Psoas muscle (tissue), 7 donors: ENCODE measurements at regions not wholly inside any gene's neighbourhood (a gene's known extent, or its start where the extent isn't known, plus 50 kb on each side); places are given as distances from the start of the nearest gene placed in this dataset.
"Not testable (repeated sequence)": the region's sequence is repeated elsewhere in the genome, so short reads cannot be mapped to it uniquely, and the experiment has no call there.

Source experiments
- ATAC-seq, 4 donors: fragments of 200-7000 bp; cut with Tn5 transposase; one replicate each; pipeline ENCODE4 v1.9.1; 2020; ENCODE audit warnings: moderate library complexity in 3 of 4, mild to moderate bottlenecking in 2 of 4
- DNase-seq, 2 donors: peaks; one replicate each; pipeline ENCODE4 v3.0.0-alpha.2; 2020
- H3K27ac ChIP-seq: fragments of 200-600 bp; one replicate; pipeline ENCODE4 v1.8.0; 2022
- H3K27me3 ChIP-seq, 3 donors: fragments of 200-600 bp in 1 of 3; one replicate each; pipeline versions ENCODE4 v1.6.1 to v1.8.0; 2013 to 2022; ENCODE audit warnings: low read length in 2 of 3, mild to moderate bottlenecking in 2 of 3, moderate library complexity in 1 of 3; ENCODE audit not compliant: insufficient read depth in 3 of 3
- H3K36me3 ChIP-seq, 2 donors: fragments of 200-600 bp in 1 of 2; one replicate each; pipeline versions ENCODE4 v1.6.1 to v1.8.0; 2013 to 2022; ENCODE audit warnings: low read depth in 1 of 2, mild to moderate bottlenecking in 1 of 2, moderate library complexity in 1 of 2; ENCODE audit not compliant: insufficient read depth in 1 of 2
- H3K4me1 ChIP-seq: fragments of 200-600 bp; one replicate; pipeline ENCODE4 v1.8.0; 2022
- H3K4me3 ChIP-seq: fragments of 200-600 bp; one replicate; pipeline ENCODE4 v1.8.0; 2022; ENCODE audit warnings: mild to moderate bottlenecking
- H3K9me3 ChIP-seq: fragments of 200-600 bp; one replicate; pipeline ENCODE4 v1.8.0; 2022
- WGBS, 3 donors: extraction: QIAGEN DNeasy Blood & Tissue Kit; methylation state at CpG; one replicate each; pipeline versions ENCODE4 v1.1.6 to v1.1.7; 2013; 5-methylcytosine and 5-hydroxymethylcytosine counted together
- intact Hi-C, 2 donors: fragments of 100-400 bp; cut with DNase I; formaldehyde crosslinking; loops; one replicate each; pipeline versions ENCODE4 v1.11.0 to v1.14.2; 2022
- TF ChIP-seq, protein P1 (sequence below): fragments of 200-600 bp; IDR thresholded peaks from one replicate; pipeline ENCODE4 v1.8.0; 2022; ENCODE audit warnings: antibody characterized with exemption
- donor health status: healthy with polysubstance abuse.
- donor health status: DM: no; HTN: no; CAD: no; lungs with moderate emphysema.
- donor health status: Bipolar disorder and iron deficiency.
- donor health status: healthy.
- donor health status: DM: yes; HTN: yes; CAD: no.
- donor health status: DM: no; HTN: no; CAD: no.
- donor health status: DM: yes; HTN: yes; CAD: no.

DNA sequence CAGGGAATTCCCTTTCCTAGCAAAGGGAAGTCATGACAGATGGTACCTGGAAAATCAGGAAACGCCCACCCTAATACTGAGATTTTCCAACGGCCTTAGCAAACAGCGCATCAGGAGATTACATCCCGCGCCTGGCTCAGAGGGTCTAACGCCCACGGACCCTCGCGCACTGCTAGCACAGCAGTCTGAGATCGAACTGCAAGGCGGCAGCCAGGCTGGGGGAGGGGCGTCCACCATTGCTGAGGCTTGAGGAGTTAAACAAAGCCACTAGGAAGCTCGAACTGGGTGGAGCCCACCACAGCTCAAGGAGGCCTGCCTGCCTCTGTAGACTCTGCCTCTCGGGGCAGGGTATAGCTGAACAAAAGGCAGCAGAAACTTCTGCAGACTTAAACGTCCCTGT lies 507.7 kb downstream of the ZIC3 start:
- ATAC-seq = no peak
- Histone ChIP-seq H3K27ac (no peak overlapping the region), H3K4me1 (no peaks in the 10 kb centered on the region), H3K27me3 (peaks cover 0 to 14% (median 0%) of the 10 kb centered on the region in 3 donors), H3K36me3 (no peaks in the 10 kb centered on the region), H3K4me3 (no peak overlapping the region), H3K9me3 (no peaks in the 10 kb centered on the region)
- TF ChIP-seq, protein P1, sequence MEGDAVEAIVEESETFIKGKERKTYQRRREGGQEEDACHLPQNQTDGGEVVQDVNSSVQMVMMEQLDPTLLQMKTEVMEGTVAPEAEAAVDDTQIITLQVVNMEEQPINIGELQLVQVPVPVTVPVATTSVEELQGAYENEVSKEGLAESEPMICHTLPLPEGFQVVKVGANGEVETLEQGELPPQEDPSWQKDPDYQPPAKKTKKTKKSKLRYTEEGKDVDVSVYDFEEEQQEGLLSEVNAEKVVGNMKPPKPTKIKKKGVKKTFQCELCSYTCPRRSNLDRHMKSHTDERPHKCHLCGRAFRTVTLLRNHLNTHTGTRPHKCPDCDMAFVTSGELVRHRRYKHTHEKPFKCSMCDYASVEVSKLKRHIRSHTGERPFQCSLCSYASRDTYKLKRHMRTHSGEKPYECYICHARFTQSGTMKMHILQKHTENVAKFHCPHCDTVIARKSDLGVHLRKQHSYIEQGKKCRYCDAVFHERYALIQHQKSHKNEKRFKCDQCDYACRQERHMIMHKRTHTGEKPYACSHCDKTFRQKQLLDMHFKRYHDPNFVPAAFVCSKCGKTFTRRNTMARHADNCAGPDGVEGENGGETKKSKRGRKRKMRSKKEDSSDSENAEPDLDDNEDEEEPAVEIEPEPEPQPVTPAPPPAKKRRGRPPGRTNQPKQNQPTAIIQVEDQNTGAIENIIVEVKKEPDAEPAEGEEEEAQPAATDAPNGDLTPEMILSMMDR = no peak
- DNase-seq = no peak
- intact Hi-C loops = no loop called here
- WGBS, 3 donors = 67 to 86% (median 81%) methylated on average over 15 of the region's 15 CpGs

GRCh38 chrX:138082251-138082650 lies 516.3 kb downstream of the ZIC3 start:
- DNase-seq (no peak), ATAC-seq (no peak)
- 7 to 28% (median 13%) methylated on average over 2 of the region's 2 CpGs for WGBS, 3 donors
- H3K36me3 ChIP-seq = no peaks in the 10 kb centered on the region
- TF ChIP-seq, protein P1 = no peak
- no peak overlapping the region for H3K27ac ChIP-seq
- no peaks in the 10 kb centered on the region for H3K27me3 ChIP-seq
- no peaks in the 10 kb centered on the region for H3K9me3 ChIP-seq
- no peak overlapping the region for H3K4me3 ChIP-seq
- intact Hi-C loops = no loop called here
- H3K4me1 ChIP-seq = no peaks in the 10 kb centered on the region

GRCh38 chrX:138082896-138083295 lies 517.0 kb downstream of the ZIC3 start:
- H3K4me1 ChIP-seq = no peaks in the 10 kb centered on the region
- no peaks in the 10 kb centered on the region for H3K36me3 ChIP-seq
- no peak overlapping the region for H3K4me3 ChIP-seq
- no peaks in the 10 kb centered on the region for H3K27me3 ChIP-seq
- 30 to 48% (median 42%) methylated on average over 2 of the region's 2 CpGs for WGBS, 3 donors
- DNase-seq (no peak), ATAC-seq (no peak)
- no peak overlapping the region for H3K27ac ChIP-seq
- H3K9me3 ChIP-seq = no peaks in the 10 kb centered on the region
- intact Hi-C loops = no loop called here
- TF ChIP-seq, protein P1 = no peak

DNA sequence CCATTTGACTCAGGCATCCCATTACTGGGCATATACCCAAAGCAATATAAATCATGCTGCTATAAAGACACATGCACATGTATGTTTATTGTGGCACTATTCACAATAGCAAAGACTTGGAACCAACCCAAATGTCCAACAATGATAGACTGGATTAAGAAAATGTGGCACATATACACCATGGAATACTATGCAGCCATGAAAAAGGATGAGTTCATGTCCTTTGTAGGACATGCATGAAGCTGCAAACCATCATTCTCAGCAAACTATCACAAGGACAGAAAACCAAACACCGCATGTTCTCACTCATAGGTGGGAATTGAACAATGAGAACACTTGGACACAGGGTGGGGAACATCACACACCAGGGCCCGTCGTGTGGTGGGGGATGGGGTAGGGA lies 545.0 kb downstream of the ZIC3 start:
- DNase-seq = not testable (repeated sequence)

DNA sequence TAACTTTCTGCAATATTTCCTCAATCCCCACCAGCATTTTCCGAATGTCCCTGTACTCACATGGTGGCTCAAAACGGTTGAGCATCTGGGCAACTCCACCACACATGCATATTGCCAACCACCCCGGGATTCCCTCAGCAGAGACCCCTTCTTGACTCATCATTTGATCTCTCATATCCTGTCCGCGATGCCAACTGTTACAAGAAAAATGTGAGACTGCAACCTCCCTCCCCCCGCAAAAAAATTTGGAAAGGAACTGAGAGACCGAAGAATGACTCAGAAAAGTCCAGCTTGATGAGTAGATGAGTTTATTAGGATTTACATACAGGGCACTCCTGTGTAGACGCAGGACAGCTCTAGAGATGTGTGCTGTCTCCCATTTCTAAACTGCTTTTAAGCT lies 561.4 kb downstream of the ZIC3 start:
- no peaks in the 10 kb centered on the region for H3K27me3 ChIP-seq
- H3K27ac ChIP-seq = no peak overlapping the region
- ATAC-seq = no peak
- no peaks in the 10 kb centered on the region for H3K9me3 ChIP-seq
- intact Hi-C loops = loop anchor here in 1 of 2 donors (5.0 kb wide), 1 partner anchor 620 kb away; no protein-coding TSS in a partner anchor
- DNase-seq = no peak
- TF ChIP-seq, protein P1 = no peak
- H3K4me3 ChIP-seq = no peak overlapping the region
- H3K36me3 ChIP-seq = no peaks in the 10 kb centered on the region
- no peaks in the 10 kb centered on the region for H3K4me1 ChIP-seq
- 36 to 48% (median 38%) methylated on average over 8 of the region's 8 CpGs for WGBS, 3 donors

More for the DNA sequence above, 545.0 kb downstream of the ZIC3 start:
- ATAC-seq, H3K9me3 ChIP-seq, H3K27ac ChIP-seq, H3K36me3 ChIP-seq, H3K4me3 ChIP-seq, H3K27me3 ChIP-seq, intact Hi-C loops, H3K4me1 ChIP-seq: not testable (repeated sequence)
- WGBS, 3 donors = 91 to 97% (median 93%) methylated on average over 3 of the region's 3 CpGs
